HG02943 (cell line): ENCODE measurements at regions not wholly inside any gene's neighbourhood (a gene's known extent, or its start where the extent isn't known, plus 50 kb on each side); places are given as distances from the start of the nearest gene placed in this dataset.
A peak's percentile ranks its signal among the peaks of the same experiment; 100 is the strongest.
"Not testable (repeated sequence)": the region's sequence is repeated elsewhere in the genome, so short reads cannot be mapped to it uniquely, and the experiment has no call there.

Source experiments
- ATAC-seq: cut with Tn5 transposase; IDR thresholded peaks from one replicate; pipeline ENCODE4 v1.9.1; 2021; ENCODE audit warnings: mild to moderate bottlenecking, low read depth, moderate library complexity; ENCODE audit not compliant: unreplicated experiment

DNA sequence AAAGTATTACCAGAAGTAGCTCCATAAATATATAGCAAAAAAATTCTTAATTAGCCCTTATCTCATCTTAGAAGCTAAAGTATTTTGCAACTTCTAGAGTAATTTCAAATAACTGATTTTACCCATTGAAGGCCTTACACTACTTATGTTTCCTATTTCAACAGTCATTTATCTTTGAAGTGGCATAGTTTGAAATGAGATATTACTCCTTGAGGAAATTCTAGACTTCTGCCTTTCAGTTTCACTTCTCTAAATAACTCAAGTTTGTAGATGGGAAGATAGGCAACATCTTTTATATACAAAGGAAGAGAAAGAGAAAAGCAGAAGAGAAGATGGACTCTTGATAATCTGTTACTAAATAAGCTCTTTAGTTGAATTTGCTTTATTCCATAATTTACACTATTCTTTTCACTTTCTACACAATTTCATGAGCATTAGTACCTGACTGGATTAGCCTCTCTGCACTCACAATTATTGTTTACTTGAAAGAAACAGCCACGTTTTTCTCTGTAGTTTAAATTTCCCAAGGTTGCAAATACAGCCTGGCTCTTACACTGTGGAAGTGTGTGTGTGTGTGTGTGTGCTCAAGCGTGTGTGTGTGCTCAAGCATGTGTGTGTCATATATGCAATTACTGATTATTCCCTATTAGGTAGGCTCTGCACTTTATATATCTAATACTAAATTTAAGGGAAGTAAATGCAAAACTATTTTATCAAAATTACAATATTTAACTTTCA is 60.6 kb upstream of the EMB start:
- peak; percentile 99 for ATAC-seq

GRCh38 chr5:50513028-50513457 is 72.0 kb upstream of the EMB start:
- not testable (repeated sequence) for ATAC-seq

GRCh38 chr5:50521060-50521459 is 80.0 kb upstream of the EMB start:
- ATAC-seq: not testable (repeated sequence)

DNA sequence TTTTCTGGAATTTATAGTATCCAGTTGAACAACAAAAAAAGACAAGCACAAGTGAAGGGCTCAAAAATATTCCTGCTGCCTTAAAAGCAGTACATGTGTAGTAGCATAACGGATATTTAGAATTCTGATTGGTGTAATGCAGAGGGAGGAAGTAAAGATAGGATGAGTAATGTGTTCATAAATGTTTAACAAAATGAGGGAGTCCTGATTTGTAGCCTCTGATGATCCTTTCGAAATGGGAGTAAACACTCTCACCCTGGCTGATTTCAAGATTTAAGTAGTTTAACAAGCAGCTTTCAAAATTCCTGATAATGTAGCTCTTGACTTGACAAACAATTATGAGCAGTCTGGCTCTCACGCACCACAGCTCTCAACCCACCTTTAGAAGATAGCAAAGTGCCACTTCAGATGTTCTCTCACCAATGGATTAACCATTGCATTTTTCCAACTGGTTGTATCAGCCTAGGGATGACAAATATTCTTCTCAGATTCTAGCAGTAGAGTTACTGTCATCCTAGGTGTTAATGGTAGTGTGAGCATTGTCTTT is 86.5 kb upstream of the EMB start:
- ATAC-seq: not testable (repeated sequence)

- ATAC-seq: no peak
These were observed 94.3 kb upstream of the EMB start for GRCh38 chr5:50535393-50535792.

DNA sequence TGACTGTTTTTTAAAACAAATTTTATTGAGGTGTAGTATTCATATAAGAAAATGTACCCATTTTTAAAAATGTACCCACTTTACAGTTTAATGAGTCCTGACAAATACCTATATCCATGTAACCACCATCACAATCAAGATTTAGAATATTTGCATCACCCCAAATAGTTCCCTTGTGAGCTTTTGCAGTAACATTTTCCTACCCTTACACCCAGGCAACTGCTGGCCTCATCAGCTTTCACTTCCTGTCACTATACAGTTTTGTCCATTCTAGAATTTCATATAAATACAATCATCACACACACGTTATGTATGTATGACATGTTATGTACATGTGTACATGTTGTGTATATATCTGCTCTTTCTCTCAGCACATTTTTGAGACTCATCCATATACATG is 96.4 kb upstream of the EMB start:
- ATAC-seq: not testable (repeated sequence)

- no peak for ATAC-seq
These were observed 106.2 kb upstream of the EMB start for GRCh38 chr5:50547303-50547702.

GRCh38 chr5:50550267-50550666 is 109.2 kb upstream of the EMB start:
- ATAC-seq: no peak

DNA sequence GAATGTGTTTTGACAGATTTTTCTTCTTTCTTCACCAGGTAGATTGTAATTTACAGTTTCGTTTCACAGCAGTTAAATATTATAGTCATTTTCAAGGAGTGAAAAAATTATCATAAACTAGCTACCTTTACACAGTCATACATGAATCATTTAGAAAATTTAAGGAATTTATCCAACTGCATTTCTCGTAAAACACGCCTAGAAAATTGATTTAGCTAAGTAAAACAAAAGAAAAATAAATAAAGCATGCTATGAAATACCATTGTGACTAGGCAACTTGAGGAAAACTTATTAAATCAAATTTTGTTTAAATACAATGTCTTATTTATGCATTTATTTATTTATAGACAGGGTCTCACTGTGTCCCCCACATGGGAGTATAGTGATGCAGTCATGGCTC is 109.9 kb upstream of the EMB start:
- no peak for ATAC-seq

DNA sequence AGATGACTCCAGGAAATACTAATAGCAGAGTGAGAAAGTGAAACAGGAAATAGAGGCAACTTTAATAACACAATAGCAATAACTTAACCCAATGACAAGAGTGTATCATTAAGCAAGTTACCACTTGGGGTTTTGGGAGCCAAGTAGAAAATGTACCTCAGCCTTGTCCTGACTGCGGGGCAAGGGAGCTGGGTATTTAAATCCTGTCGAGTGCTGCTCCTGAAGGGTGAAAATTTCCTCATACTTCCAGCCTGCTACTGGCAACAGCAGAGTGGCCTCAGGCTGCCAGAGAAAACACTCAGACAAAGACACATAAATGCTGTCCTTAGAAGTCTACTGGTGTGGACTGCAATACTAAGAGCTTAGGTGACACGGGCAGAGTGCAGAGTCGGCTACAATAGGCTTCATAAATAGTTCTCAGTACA is 112.5 kb upstream of the EMB start:
- ATAC-seq: no peak

- ATAC-seq: not testable (repeated sequence)
These were observed 107.8 kb upstream of the PARP8 start for GRCh38 chr5:50558640-50559039.

- ATAC-seq: no peak
These were observed 106.5 kb upstream of the PARP8 start for GRCh38 chr5:50559955-50560354.

GRCh38 chr5:50562694-50563093 is 103.7 kb upstream of the PARP8 start:
- ATAC-seq: no peak

DNA sequence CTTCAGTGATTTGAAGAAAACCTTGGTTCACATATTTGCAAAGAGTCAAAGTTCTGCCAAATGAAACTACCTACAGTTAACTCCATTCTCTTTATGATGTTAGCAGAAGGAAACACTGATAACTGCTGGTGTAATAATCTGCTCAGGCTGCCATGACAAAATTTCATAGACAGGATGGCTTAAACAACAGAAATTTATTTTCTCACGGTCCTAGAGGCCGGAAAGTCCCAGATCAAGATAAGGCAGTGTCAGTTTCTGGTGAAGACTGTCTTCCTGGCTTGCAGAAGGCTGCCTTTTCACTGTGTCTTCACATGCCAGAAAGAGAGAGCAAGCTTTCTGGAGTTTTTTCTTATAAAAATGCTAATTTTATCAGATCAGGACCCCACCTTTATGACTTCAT is 102.4 kb upstream of the PARP8 start:
- ATAC-seq: peak; percentile 83

GRCh38 chr5:50564558-50564957 is 101.9 kb upstream of the PARP8 start:
- no peak for ATAC-seq

DNA sequence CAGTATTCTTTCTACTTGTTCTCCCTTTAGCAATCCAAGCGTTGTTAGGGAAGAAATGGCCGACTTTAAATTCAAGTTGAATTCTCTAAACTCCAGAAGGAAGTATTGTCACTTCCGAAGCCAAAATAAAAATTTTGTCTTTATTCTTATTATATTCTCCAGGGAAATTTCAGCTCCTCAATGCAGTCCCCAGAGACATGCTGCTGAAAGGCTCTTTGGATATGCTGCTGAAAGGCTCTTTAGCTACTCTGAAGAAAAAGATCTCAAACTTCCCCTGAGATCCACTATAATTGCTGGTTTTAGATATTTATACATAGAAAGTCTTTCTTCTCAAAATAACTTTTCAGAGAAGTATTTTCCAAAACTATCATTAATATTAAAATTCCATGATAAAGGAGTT is 92.3 kb upstream of the PARP8 start:
- no peak for ATAC-seq

GRCh38 chr5:50575740-50576139 is 90.7 kb upstream of the PARP8 start:
- ATAC-seq: no peak

DNA sequence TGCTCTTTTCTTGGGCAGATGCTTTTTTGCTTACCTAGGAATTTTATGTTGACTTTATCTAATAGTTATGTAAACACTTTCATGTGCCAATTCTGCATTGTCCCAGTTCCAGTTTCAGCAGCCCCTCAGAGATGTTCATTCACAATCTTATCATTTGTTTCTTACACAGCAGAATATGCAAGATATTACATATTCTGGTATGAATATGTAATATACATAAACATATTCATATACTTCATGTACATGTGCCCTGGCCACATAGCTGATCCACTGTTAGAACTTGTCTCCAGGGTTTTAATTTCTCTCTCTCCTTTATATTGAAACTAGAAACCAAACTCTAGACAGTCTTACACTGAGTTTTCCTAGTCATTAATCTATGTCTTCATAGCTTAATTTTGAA is 90.2 kb upstream of the PARP8 start:
- no peak for ATAC-seq

- no peak for ATAC-seq
These were observed 89.7 kb upstream of the PARP8 start for GRCh38 chr5:50576686-50577256.

DNA sequence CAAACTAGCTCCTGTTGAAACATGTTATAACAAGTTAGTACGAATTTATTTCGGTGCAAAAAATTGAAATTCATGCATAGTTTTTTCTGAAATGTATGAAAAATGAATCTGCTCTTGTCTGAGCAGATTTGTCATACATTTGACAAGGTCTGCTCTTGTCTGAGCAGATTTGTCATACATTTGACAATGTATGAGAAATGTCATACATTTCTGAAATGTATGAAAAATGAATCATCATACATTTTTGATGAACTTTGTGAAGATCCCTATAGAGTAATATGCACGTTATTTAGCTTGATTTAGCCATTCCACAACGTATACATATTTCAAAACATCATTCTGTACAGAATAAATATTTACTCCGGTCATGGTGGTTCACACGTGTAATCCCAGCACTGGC is 85.9 kb upstream of the PARP8 start:
- no peak for ATAC-seq

GRCh38 chr5:50581845-50582244 is 84.6 kb upstream of the PARP8 start:
- ATAC-seq: not testable (repeated sequence)

DNA sequence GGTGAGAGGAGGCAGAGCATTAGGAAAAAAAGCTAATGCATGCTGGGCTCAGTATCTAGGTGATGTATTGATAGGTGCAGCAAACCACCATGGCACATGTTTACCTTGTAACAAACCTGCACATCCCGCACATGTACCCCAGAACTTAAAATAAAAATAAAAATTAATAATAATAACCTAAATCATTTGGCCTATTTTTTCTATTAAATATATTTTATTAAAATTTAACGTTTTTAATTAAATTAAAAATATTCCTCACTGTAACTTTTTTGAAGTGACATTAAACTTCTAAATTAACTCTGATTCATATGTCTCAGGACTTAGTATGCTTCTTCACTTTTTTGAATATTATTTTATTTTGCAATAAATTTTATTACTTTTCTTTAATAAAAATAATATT is 83.7 kb upstream of the PARP8 start:
- ATAC-seq: no peak
